GM18861 (cell line): ENCODE measurements at regions not wholly inside any gene's neighbourhood (a gene's known extent, or its start where the extent isn't known, plus 50 kb on each side); places are given as distances from the start of the nearest gene placed in this dataset.
"Not testable (repeated sequence)": the region's sequence is repeated elsewhere in the genome, so short reads cannot be mapped to it uniquely, and the experiment has no call there.

Experiments used
- ATAC-seq: cut with Tn5 transposase; IDR thresholded peaks from one replicate; pipeline ENCODE4 v1.9.1; 2021; ENCODE audit not compliant: unreplicated experiment

GRCh38 chr4:127446427-127446885 lies 186.3 kb upstream of the INTU start:
- no peak for ATAC-seq

- no peak for ATAC-seq
Observed at GRCh38 chr4:127448986-127449385, 183.8 kb upstream of the INTU start.

- no peak for ATAC-seq
Observed at GRCh38 chr4:127449449-127449848, 183.3 kb upstream of the INTU start.

DNA sequence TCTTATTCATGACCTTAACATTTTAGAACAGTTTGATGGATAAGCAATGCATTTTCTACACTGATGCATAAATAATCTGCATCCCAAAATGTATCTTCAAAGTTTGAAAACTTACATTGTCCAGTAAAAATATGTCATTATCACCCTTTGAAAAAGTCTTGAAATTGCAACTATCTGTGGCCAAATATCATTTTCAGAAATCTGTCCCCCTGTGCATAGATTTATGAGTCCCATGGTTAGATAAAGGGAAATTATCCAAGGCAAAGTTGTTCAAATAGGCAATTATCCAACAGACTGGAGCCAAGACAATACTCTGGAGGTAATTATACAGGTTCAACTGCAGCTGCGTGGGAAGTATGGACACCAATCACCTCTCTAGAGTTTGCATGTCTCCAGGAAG lies 182.5 kb upstream of the INTU start:
- no peak for ATAC-seq

GRCh38 chr4:127463883-127464282 lies 168.9 kb upstream of the INTU start:
- no peak for ATAC-seq

DNA sequence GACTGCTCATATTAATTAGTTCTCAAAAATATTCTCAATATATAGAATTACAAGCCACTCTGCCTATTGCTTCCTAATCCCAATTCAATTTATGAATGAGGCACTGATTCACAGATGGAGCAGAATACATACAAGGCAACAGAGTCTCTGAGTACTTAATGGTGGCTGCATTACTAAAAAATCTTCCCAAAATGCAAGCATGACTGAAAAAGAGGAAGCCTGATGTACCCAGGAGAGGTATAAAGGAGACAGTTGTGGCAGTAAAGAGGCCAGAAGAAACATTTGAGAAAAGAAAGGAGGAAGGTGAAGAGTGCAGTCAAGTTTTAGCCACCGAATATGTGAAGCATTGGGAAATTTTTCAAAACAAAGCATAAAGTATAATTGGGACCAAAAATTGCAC lies 163.2 kb upstream of the INTU start:
- ATAC-seq: no peak

GRCh38 chr4:127469959-127470809 lies 162.6 kb upstream of the INTU start:
- ATAC-seq: no peak

DNA sequence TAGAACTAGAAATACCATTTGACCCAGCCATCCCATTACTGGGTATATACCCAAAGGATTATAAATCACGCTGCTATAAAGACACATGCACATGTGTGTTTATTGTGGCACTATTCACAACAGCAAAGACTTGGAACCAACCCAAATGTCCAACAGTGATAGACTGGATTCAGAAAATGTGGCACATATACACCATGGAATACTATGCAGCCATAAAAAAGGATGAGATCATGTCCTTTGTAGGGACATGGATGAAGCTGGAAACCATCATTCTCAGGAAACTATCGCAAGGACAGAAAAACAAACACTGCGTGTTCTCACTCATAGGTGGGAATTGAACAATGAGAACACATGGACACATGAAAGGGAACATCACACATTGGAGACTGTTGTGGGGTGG lies 154.5 kb upstream of the INTU start:
- ATAC-seq: not testable (repeated sequence)

- ATAC-seq: no peak
Observed at GRCh38 chr4:127479031-127479622, 153.6 kb upstream of the INTU start.

DNA sequence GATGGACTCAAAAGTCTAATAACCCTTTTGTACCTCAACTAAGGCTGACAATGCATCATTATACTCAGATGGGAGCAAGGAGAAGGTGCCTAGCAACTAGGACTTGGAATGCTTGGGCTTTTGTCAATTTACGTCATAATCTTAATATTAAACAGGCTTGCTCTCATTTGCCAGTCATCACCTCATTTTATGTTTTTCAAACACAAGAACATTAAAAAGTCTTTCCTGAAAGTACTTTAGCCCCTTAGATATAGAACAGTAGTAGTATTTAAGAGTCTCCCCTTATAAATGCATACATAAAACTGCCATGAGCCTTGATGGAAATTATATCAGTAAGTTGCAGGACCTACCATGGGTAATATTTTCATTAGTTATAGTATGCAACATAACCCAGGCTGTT lies 150.7 kb upstream of the INTU start:
- no peak for ATAC-seq

GRCh38 chr4:127484117-127484516 lies 148.6 kb upstream of the INTU start:
- ATAC-seq: no peak

DNA sequence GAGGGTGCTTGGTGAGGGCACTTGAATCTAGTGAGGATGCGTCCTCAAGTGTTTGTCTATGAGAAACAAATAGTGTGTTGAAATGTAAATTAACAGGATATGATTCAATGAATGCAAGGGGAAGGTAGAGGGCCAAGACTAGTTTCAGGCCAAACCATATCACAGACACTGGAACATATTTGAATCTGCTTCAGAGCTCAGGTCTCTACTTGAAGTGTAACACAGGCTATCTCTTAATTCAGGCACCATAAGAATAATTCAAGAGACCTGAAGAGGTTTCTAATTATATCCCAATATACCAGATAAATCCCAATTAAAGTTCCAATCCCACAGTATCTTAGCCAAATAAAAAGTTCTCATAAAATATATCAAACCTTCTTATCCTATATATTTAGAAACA lies 146.5 kb upstream of the INTU start:
- ATAC-seq: no peak

DNA sequence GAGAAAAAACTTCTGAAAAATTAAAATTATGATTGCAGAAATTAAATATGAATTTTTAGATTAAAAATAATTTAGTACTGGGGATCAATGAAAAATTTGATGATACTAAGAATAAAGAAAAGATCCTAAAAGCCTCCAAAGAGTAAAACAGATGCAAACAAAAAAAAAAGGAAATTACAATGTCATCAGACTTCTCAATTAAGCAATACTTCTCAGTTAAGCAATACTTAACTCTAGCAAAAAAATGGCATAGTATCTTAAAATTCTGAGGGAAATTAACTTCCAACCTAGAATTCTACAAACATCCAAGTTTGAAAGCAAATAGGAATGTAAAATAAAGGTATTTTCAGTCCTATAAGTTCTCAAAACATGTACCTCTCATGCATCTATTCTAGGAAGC lies 141.2 kb upstream of the INTU start:
- no peak for ATAC-seq

DNA sequence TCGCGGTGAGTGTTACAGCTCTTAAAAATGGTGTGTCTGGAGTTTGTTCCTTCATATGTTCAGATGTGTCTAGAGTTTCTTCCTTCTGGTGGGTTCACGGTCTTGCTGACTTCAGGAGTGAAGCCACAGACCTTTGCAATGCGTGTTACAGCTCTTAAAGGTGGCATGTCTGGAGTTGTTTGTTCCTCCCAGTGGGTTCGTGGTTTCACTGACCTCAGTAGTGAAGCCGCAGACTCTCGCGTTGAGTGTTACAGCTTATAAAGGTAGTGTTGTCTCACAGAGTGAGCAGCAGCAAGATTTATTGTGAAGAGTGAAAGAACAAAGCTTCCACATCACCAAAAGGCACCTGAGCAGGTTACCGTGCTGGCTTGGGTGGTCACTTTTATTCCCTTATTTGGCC lies 135.9 kb upstream of the INTU start:
- not testable (repeated sequence) for ATAC-seq

GRCh38 chr4:127498366-127498765 lies 134.4 kb upstream of the INTU start:
- ATAC-seq: no peak

GRCh38 chr4:127500242-127500641 lies 132.5 kb upstream of the INTU start:
- no peak for ATAC-seq

DNA sequence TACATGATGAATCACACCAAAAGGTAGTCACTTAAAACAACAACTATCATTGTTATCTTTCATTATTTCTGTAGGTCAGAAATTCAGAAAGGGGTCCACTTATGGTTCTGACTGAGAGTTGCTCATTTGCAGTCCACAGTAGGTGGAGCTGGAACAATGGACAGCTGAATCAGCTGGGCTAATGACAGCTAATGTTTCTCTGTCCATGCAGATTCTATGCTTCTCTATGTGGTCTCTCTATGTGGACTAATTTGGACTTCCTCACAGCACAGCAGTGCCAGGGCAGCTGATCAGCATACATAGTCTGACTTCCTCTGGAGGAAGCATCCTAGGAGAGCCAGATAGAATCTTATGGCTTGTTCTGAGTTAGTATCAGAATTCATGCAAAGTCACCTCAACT lies 131.7 kb upstream of the INTU start:
- ATAC-seq: no peak

DNA sequence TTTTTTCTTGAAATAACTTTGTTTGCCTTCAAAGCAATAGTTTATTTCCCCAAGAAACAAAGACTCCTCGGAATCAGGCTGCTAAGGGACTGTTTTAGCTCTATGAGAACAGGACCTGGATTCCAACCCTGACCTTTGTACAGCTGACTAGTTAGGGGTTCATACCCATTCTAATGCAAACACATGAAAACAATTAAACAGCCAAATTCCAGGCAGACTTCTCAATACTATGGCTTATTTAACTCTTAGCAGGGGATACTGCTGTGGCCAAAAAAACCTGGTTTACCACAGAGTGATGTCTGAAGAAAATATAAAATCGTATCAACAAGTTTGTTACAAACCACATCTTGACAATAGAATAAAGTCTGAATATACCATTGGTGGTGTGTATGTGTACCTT lies 129.6 kb upstream of the INTU start:
- ATAC-seq: no peak

GRCh38 chr4:127505203-127505602 lies 127.6 kb upstream of the INTU start:
- ATAC-seq: no peak

GRCh38 chr4:127506283-127506682 lies 126.5 kb upstream of the INTU start:
- no peak for ATAC-seq

DNA sequence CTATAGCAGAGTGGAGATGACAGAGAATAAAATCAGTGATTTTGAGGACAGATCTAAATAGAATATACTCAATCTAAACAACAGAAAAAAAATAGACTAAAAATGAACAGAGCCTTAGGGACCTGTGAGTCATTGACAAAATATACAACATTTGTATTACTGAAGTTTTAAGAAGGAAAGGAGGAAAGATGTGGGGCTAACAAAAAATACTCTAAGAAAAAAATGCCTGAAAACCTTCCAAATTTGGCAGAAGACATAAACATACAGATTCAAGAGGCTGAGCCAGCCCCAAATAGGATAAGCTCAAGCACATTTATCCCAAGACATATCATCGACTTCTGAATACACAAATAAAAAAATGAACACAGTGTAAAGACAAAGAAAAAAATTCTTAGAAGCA lies 123.6 kb upstream of the INTU start:
- no peak for ATAC-seq

DNA sequence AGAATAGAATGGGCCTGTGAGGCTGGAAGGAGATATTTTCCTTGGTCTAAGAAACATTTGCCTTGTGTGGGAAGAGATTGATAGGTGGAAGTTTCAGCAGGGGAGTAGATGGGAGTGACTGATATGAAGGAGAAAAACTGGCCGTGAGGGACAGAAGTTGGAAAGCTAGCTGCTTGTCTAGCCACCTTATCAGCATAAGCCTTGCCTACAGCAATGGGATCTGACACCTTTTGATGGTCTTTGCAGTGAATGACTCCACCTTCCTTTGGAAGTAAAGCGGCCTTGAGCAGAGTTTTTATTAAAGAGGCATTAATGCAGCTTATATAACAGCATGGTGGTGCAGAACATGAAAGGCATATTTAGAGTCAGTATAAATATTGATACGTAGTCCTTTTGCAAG lies 120.1 kb upstream of the INTU start:
- ATAC-seq: not testable (repeated sequence)

DNA sequence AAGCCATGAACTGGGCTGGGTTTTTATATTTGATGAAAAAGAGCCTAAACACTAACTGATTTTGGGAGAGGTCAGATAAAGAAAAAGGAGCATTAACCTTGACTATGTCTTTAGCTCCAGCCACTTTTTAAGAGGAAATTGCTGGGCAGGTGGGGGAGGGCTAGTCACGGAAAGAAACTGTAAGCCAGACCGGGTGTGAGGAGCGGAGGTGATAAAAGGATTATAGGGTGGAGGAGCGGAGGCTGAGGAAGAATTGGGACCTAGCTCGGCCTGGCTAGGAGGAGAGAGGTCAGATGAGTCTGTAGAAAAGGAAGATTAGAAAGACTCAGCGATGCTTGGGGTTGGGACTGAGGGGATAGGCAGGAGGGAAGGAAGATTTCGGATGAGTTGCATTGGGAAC lies 117.5 kb upstream of the INTU start:
- not testable (repeated sequence) for ATAC-seq
